Activated CD8-positive, alpha-beta memory T cell treated with anti-CD3 and anti-CD28 coated beads for 1 hour (primary cell): ENCODE measurements at regions not wholly inside any gene's neighbourhood (a gene's known extent, or its start where the extent isn't known, plus 50 kb on each side); places are given as distances from the start of the nearest gene placed in this dataset.

Experiments
- DNase-seq, 2 donors: peaks; one replicate each; pipeline ENCODE4 v3.0.0-alpha.2; 2020; ENCODE audit warnings: low read depth in 1 of 2; ENCODE audit errors: extremely low read depth in 1 of 2

GRCh38 chr15:70355275-70355795 lies 257.6 kb upstream of the TLE3 start:
- no peak for DNase-seq

- DNase-seq: no peak
These were observed 256.7 kb upstream of the TLE3 start for GRCh38 chr15:70354346-70354905.

DNA sequence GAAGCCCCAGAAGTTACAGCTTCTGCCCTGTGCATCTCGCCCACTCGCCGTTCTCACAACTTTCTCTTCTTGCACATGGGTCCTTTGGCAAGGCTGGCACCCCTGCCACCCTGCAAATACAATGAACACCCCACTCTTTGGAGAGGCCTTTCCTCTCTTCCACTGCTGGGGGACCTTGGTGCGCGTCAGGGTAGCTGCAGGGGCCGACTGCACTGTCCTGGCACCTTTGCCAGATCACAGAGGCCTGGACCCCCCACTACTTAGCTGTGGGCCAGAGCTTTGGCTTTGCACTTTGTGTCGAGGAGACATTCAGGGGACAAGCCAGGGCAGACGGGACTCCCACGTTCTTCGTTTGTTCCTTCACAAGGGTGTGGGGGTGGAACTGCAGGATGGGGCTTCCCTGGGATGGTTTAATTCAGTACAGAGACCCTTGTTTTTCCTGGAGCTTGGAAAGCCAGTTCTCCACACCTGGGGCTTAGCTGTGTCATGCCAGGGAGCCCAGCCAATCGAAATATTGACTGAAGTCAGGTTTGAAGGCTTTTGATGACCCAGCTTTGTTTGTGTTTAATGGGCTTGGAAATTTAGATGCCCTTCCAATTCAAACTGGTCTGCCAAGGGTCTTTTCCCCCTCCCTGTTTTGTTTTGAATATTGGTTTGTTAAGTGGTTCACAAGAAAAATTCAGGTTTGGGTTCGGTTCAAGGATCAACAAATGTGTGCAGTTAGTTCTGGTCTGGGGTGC lies 256.1 kb upstream of the TLE3 start:
- DNase-seq: no peak

DNA sequence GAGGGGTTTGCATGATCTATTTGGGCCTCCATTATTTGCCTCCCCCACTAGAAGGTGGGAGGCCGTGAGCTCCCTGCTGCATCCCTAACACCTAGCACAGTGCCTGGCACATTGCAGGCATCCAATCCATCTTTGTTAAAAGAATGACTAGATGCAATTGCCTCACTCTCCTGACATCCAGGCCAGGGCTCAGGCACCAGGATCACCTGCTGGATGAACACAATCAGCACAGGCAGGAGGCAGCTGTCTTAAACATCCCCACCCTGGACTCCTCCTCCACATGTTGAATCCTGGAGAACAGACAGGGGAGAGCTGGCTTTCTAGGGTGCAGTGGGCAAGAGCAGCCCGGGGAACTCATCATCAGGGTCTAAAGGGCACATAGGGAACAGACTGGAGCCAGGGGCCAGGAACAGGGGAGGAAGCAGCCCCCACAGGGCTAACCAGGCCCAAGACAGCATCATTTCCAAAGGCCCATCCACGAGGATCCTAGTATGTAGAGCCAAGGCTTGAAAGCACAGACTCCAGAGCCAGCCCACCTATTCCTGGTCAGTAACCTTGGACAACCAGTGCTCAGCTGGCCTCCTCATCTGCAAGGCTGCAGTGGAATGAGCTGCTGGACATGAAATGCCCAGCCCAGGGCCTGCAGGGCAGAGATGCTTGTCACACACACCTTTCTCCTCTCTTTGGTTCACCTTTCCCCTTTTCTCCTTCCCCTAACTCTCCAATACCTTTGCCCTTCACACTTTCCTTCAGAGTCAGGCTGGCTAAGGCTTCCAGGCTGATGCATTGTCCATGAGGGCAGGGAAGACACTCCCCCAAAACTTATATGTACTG lies 254.4 kb upstream of the TLE3 start:
- DNase-seq: no peak

GRCh38 chr15:70351391-70351790 lies 253.7 kb upstream of the TLE3 start:
- DNase-seq: no peak

GRCh38 chr15:70348581-70349344 lies 251.0 kb upstream of the TLE3 start:
- DNase-seq: no peak

DNA sequence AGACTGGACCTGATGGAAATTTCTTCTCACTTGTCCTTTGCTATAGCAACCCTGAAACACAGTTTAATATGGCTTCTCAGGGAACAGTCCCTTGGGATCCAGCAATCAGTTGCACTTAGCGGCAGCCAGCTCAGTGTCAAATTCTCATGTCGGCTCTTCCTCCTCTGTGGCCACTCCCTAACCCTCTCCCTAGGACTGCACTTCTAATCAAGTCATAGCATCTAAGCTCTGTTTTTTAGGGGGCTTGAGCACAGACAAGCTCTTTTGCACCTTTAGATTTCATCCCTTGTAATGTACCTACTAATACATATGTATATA lies 250.5 kb upstream of the TLE3 start:
- DNase-seq: no peak

GRCh38 chr15:70347321-70348225 lies 249.9 kb upstream of the TLE3 start:
- no peak for DNase-seq

- DNase-seq: no peak
These were observed 247.7 kb upstream of the TLE3 start for GRCh38 chr15:70345251-70346019.

DNA sequence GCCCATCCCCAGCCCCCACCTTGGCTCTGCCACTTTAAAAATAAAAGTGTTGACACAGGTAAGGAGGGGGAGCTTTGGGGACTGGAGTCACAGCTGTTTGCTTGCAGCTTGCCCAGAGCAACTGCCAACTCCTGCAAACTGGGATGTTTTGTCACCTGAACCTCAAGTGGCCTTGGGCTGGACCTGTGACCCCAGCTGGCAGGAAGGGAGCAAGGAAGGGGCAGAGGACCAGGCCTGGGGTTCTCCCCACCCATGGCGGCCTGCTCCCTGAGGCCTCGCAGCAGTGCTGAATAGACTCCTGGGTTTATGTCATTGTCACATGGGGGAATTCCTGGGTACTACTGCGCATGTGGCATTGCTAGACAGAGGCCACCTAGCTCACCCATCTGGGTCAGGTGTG lies 246.9 kb upstream of the TLE3 start:
- DNase-seq: no peak

- no peak for DNase-seq
These were observed 246.4 kb upstream of the TLE3 start for GRCh38 chr15:70343961-70344621.

- DNase-seq: no peak
These were observed 245.1 kb upstream of the TLE3 start for GRCh38 chr15:70342554-70343548.

- no peak for DNase-seq
These were observed 244.4 kb upstream of the TLE3 start for GRCh38 chr15:70342141-70342540.

DNA sequence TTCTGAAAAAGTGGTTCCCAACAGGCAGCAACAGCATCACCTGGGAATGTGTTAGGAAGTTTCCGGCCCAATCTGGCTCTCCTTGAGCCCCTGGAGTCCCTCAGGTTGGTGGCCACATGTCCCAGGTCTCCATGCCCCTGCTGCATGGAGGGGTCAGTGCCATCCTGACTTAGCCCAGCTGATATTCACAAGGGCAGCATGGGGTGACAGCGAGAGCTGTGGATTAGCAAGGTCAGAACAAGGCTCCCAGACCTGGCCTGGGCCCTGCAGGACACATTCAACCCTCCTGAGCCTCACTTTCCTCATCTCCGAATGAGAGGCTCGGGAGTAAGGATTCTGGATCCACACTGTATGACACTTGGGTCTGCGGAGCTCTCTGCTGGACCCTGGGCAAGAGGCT lies 243.8 kb upstream of the TLE3 start:
- no peak for DNase-seq

DNA sequence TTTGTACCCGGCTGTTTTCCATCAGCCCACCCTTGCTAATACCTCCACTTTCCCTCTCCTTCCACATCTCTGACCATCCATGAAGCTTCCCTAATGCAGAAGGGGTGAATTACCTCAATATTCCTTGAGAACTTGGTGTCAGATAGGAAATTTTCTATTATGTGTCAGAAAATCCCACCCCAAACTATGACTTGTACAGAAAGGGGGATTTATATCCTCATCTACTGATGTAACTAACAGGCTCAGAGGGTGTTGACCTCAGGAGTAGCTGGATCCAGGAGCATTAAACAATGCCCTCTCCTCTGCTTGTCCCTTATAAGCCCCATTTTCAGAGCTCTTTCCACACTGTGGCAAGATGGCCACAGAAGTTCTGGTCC lies 242.8 kb upstream of the TLE3 start:
- DNase-seq: no peak

DNA sequence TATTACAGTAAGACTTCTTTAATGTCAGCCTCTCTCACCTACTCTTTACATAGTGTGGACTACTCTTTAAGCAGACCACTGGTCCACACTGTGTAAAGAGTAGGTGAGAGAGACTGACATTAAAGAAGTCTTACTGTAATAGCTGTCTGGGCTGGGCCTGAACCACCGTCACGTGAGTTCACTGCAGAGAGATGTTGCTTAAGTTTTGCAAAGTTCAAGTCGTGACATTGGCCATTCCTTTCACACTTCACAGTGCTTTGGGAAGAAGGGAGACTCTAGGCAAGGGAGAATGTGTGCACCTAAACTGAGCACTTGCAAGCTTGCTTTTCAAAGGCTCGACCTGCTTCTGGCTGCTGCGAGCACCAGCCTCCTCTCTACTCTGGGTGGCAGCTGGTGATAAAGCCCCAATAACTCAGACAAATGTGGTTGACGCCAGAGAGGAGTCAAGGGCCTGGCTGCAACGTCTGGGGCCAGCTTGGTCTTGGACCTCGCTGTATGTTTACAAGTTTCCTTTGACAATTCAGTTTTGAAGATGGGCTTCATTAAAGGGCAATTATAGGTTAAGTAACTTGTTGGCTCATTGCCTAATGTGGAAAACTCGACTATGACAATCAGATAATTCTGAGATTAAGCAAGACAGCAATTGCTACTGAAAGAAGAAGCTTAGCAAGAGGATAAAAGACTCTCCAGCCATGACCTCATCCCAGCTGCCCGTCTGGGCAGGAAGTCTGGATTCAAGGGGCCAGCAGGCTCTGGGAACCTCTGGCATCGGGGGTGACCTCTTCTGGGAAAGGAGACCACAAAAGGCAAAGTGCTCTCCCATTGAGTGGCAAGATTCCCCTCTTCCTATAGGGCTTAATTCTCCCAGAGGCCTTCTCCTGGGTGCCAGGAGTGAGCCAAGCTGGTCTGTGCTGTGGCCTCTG lies 242.1 kb upstream of the TLE3 start:
- no peak for DNase-seq
